ENCODE measurements at regions not wholly inside any gene's neighbourhood (a gene's known extent, or its start where the extent isn't known, plus 50 kb on each side); places are given as distances from the start of the nearest gene placed in this dataset.
"Not testable (repeated sequence)": the region's sequence is repeated elsewhere in the genome, so short reads cannot be mapped to it uniquely, and the experiment has no call there.

GRCh38 chr1:245025525-245025924, 129.3 kb upstream of the KIF26B start:
- DNase-seq (ENCODE audit: low read depth in 2 of 2) = no peak

- DNase-seq (ENCODE audit: low read depth in 2 of 2) = no peak
Measured at GRCh38 chr1:245023222-245023621, 131.6 kb upstream of the KIF26B start.

GRCh38 chr1:245019910-245020486, 134.8 kb upstream of the KIF26B start:
- DNase-seq (ENCODE audit: low read depth in 2 of 2) = no peak

- no peak for DNase-seq (ENCODE audit: low read depth in 2 of 2)
Measured at GRCh38 chr1:245016700-245017099, 138.1 kb upstream of the KIF26B start.

- no peak for DNase-seq (ENCODE audit: low read depth in 2 of 2)
Measured at GRCh38 chr1:245015031-245015430, 139.8 kb upstream of the KIF26B start.

GRCh38 chr1:245014247-245015029, 140.3 kb upstream of the KIF26B start:
- DNase-seq (ENCODE audit: low read depth in 2 of 2) = no peak

- DNase-seq (ENCODE audit: low read depth in 2 of 2) = no peak
Measured at GRCh38 chr1:245010018-245010614, 144.7 kb upstream of the KIF26B start.

GRCh38 chr1:245008761-245009160, 144.4 kb upstream of the HNRNPU start:
- DNase-seq (ENCODE audit: low read depth in 2 of 2) = no peak

GRCh38 chr1:245007852-245008251, 143.5 kb upstream of the HNRNPU start:
- no peak for DNase-seq (ENCODE audit: low read depth in 2 of 2)

GRCh38 chr1:245003246-245003645, 138.9 kb upstream of the HNRNPU start:
- no peak for DNase-seq (ENCODE audit: low read depth in 2 of 2)

- DNase-seq (ENCODE audit: low read depth in 2 of 2) = no peak
Measured at GRCh38 chr1:245001252-245001651, 136.9 kb upstream of the HNRNPU start.

- no peak for DNase-seq (ENCODE audit: low read depth in 2 of 2)
Measured at GRCh38 chr1:245000872-245001188, 136.5 kb upstream of the HNRNPU start.

- DNase-seq (ENCODE audit: low read depth in 2 of 2) = not testable (repeated sequence)
Measured at GRCh38 chr1:244999644-245000043, 135.3 kb upstream of the HNRNPU start.

- DNase-seq (ENCODE audit: low read depth in 2 of 2) = no peak
Measured at GRCh38 chr1:244998717-244999346, 134.5 kb upstream of the HNRNPU start.

- DNase-seq (ENCODE audit: low read depth in 2 of 2) = no peak
Measured at GRCh38 chr1:244995602-244996400, 131.5 kb upstream of the HNRNPU start.

- DNase-seq (ENCODE audit: low read depth in 2 of 2) = no peak
Measured at GRCh38 chr1:244992833-244993232, 128.5 kb upstream of the HNRNPU start.

- DNase-seq (ENCODE audit: low read depth in 2 of 2) = no peak
Measured at GRCh38 chr1:244989813-244990212, 125.5 kb upstream of the HNRNPU start.

GRCh38 chr1:244988521-244988920, 124.2 kb upstream of the HNRNPU start:
- no peak for DNase-seq (ENCODE audit: low read depth in 2 of 2)

- no peak for DNase-seq (ENCODE audit: low read depth in 2 of 2)
Measured at GRCh38 chr1:244980605-244981004, 116.3 kb upstream of the HNRNPU start.

- no peak for DNase-seq (ENCODE audit: low read depth in 2 of 2)
Measured at GRCh38 chr1:244974550-244974949, 110.2 kb upstream of the HNRNPU start.

- DNase-seq (ENCODE audit: low read depth in 2 of 2) = no peak
Measured at GRCh38 chr1:244974106-244974505, 109.8 kb upstream of the HNRNPU start.
